ENCODE measurements at regions not wholly inside any gene's neighbourhood (a gene's known extent, or its start where the extent isn't known, plus 50 kb on each side); places are given as distances from the start of the nearest gene placed in this dataset.

DNA sequence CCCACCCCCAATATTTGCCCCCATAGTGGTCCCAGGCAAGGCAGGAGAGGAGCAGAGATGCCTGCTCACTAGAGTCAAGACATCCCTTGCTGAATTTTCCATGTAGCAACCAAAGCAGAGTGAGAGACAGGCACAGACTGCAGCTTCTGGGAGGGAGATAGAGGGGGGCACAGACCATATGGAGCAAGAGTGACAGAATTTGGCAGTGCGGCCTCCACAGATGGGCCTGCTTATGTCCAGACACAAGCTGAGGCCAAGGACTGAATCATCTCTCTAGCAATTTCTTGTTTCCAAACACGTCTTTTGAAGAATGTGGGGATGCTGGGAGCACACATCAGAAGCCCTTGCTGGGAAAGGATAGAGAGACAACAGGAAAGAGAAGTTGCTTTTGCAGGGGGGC is 53.0 kb upstream of the ALDH1B1 start:
- Histone ChIP-seq H3K9ac (ENCODE audit: insufficient read depth, low read depth, low read length) (no peak overlapping the region), H3K27me3 (ENCODE audit: control insufficient read depth in 1 of 2, insufficient read depth in 2 of 2, low read length in 2 of 2) (peaks cover 4 to 21% of the 10 kb centered on the region in 2 experiments; a peak in 3 of 5 replicates), H3K4me3 (replicated peaks in 1 of 3; ENCODE audit: insufficient read depth in 1 of 3, low read depth in 2 of 3, low read length in 3 of 3) (no peak overlapping the region), H3K79me2 (ENCODE audit: insufficient read depth, low read length) (no peaks in the 10 kb centered on the region), H4K20me1 (ENCODE audit: insufficient read depth, low read length) (no peaks in the 10 kb centered on the region), H3K4me2 (ENCODE audit: low read depth, low read length) (no peak overlapping the region), H3K36me3 (replicated peaks in 1 of 2; ENCODE audit: control insufficient read depth in 1 of 2, insufficient read depth in 2 of 2, low read length in 2 of 2) (no peaks in the 10 kb centered on the region), H3K4me1 (ENCODE audit: insufficient read depth, low read length) (peaks cover 11% of the 10 kb centered on the region; the same call in 1 of the 2 replicates), H2AFZ (ENCODE audit: low read length) (no peak overlapping the region), H3K27ac (ENCODE audit: extremely low read length, insufficient read depth, low read length) (no peak overlapping the region), H3K9me3 (ENCODE audit: low read length) (no peaks in the 10 kb centered on the region)
- ChIA-PET CTCF (ENCODE audit: low intra/inter-chr PET ratio, low total read pairs) (no interaction called here), POLR2A (no interaction called here)
- in situ Hi-C loops (cut with HindIII; ENCODE audit: extremely low pct_ligation_motif_present, low pct_unique_long_range_greater_than_20kb): no loop called here
- no peak for ATAC-seq
- 43% methylated on average over 2 of the region's 2 CpGs for WGBS (ENCODE audit: low lambda C conversion rate)
- intact Hi-C loops (cut with micrococcal nuclease; ENCODE audit: unreplicated experiment): no loop called here
- no TSS peak for BruUV-seq (replicated peaks)
- no peak for DNase-seq (ENCODE audit: low spot score)
- FAIRE-seq: no peak
- no peak for TF ChIP-seq ZEB1 (IDR thresholded peaks at IDR 0.05; ENCODE audit: insufficient replicate concordance, low read depth)
- TF ChIP-seq TBP (CRISPR knock-in tag; IDR thresholded peaks at IDR 0.05): no peak
- no peak for TF ChIP-seq HDAC6 (IDR thresholded peaks at IDR 0.05; ENCODE audit: low read depth, low read length)

DNA sequence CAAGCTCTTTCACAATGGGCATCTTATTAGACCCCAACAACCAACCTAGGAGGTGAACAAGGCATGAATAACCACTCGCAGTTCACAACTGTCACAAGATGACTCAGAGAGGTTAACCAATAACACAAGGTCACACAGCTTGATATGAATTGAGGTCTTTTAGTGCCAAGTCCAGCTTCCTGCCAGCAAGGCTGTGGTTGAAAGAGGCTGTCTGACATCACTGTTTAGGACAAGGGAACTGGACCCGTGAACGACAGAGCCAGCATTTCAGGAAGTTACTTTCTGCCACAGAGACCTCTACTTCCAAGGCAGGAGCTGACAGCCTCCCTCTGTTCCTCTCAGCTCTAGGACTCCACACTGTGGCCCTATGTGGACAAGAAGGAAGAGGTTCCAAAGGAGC is 53.4 kb upstream of the ALDH1B1 start:
- Histone ChIP-seq H3K4me2 (ENCODE audit: low read depth, low read length) (no peak overlapping the region), H3K4me1 (ENCODE audit: insufficient read depth, low read length) (peaks cover 11% of the 10 kb centered on the region; the same call in 1 of the 2 replicates), H4K20me1 (ENCODE audit: insufficient read depth, low read length) (no peaks in the 10 kb centered on the region), H3K4me3 (replicated peaks in 1 of 3; ENCODE audit: insufficient read depth in 1 of 3, low read depth in 2 of 3, low read length in 3 of 3) (no peak overlapping the region), H2AFZ (ENCODE audit: low read length) (no peak overlapping the region), H3K79me2 (ENCODE audit: insufficient read depth, low read length) (no peaks in the 10 kb centered on the region), H3K27me3 (ENCODE audit: control insufficient read depth in 1 of 2, insufficient read depth in 2 of 2, low read length in 2 of 2) (peaks cover 4 to 21% of the 10 kb centered on the region in 2 experiments; a peak in 3 of 5 replicates), H3K9ac (ENCODE audit: insufficient read depth, low read depth, low read length) (no peak overlapping the region), H3K36me3 (replicated peaks in 1 of 2; ENCODE audit: control insufficient read depth in 1 of 2, insufficient read depth in 2 of 2, low read length in 2 of 2) (no peaks in the 10 kb centered on the region), H3K9me3 (ENCODE audit: low read length) (no peaks in the 10 kb centered on the region), H3K27ac (ENCODE audit: extremely low read length, insufficient read depth, low read length) (no peak overlapping the region)
- POLR2A ChIA-PET: no interaction called here
- CTCF ChIA-PET (ENCODE audit: low intra/inter-chr PET ratio, low total read pairs): no interaction called here
- intact Hi-C loops (cut with micrococcal nuclease; ENCODE audit: unreplicated experiment): no loop called here
- WGBS (ENCODE audit: low lambda C conversion rate): 0% methylated on average over 1 of the region's 3 CpGs
- DNase-seq (ENCODE audit: low spot score): no peak
- no peak for ATAC-seq
- in situ Hi-C loops (cut with HindIII; ENCODE audit: extremely low pct_ligation_motif_present, low pct_unique_long_range_greater_than_20kb): no loop called here
- BruUV-seq (replicated peaks): no TSS peak
- FAIRE-seq: no peak
- TF ChIP-seq, protein P1, sequence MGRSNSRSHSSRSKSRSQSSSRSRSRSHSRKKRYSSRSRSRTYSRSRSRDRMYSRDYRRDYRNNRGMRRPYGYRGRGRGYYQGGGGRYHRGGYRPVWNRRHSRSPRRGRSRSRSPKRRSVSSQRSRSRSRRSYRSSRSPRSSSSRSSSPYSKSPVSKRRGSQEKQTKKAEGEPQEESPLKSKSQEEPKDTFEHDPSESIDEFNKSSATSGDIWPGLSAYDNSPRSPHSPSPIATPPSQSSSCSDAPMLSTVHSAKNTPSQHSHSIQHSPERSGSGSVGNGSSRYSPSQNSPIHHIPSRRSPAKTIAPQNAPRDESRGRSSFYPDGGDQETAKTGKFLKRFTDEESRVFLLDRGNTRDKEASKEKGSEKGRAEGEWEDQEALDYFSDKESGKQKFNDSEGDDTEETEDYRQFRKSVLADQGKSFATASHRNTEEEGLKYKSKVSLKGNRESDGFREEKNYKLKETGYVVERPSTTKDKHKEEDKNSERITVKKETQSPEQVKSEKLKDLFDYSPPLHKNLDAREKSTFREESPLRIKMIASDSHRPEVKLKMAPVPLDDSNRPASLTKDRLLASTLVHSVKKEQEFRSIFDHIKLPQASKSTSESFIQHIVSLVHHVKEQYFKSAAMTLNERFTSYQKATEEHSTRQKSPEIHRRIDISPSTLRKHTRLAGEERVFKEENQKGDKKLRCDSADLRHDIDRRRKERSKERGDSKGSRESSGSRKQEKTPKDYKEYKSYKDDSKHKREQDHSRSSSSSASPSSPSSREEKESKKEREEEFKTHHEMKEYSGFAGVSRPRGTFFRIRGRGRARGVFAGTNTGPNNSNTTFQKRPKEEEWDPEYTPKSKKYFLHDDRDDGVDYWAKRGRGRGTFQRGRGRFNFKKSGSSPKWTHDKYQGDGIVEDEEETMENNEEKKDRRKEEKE (IDR thresholded peaks at IDR 0.05): no peak
- TF ChIP-seq ZMYM3 (CRISPR knock-in tag; IDR thresholded peaks at IDR 0.05): peak; percentile 84
- TF ChIP-seq ZNF768 (CRISPR knock-in tag; IDR thresholded peaks at IDR 0.05): peak; percentile 84; the same call in 1 of the 2 replicates
- TF ChIP-seq, protein P2, sequence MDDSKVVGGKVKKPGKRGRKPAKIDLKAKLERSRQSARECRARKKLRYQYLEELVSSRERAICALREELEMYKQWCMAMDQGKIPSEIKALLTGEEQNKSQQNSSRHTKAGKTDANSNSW (CRISPR knock-in tag; IDR thresholded peaks at IDR 0.05; ENCODE audit: borderline replicate concordance): no peak
